ENCODE measurements at regions not wholly inside any gene's neighbourhood (a gene's known extent, or its start where the extent isn't known, plus 50 kb on each side); places are given as distances from the start of the nearest gene placed in this dataset.
A peak's percentile ranks its signal among the peaks of the same experiment; 100 is the strongest.
"Not testable (repeated sequence)": the region's sequence is repeated elsewhere in the genome, so short reads cannot be mapped to it uniquely, and the experiment has no call there.

- no peak for DNase-seq
Observed at GRCh38 chr6:151671195-151671594, 136.3 kb upstream of the ESR1 start.

- no peak for DNase-seq
Observed at GRCh38 chr6:151674578-151674977, 132.9 kb upstream of the ESR1 start.

- peak; percentile 47 to 54 for DNase-seq
Observed at GRCh38 chr6:151675746-151676459, 131.6 kb upstream of the ESR1 start.

GRCh38 chr6:151676460-151676945, 131.0 kb upstream of the ESR1 start:
- DNase-seq: no peak

GRCh38 chr6:151677404-151677803, 130.1 kb upstream of the ESR1 start:
- no peak for DNase-seq

GRCh38 chr6:151679081-151679480, 128.4 kb upstream of the ESR1 start:
- no peak for DNase-seq

GRCh38 chr6:151679941-151680340, 127.5 kb upstream of the ESR1 start:
- DNase-seq: no peak

GRCh38 chr6:151680846-151681432, 126.5 kb upstream of the ESR1 start:
- no peak for DNase-seq

- DNase-seq: peak in 1 of 2 donors; percentile 18
Observed at GRCh38 chr6:151681433-151682059, 125.9 kb upstream of the ESR1 start.

GRCh38 chr6:151682251-151682650, 125.2 kb upstream of the ESR1 start:
- DNase-seq: no peak

GRCh38 chr6:151682922-151683321, 124.6 kb upstream of the ESR1 start:
- no peak for DNase-seq

- DNase-seq: no peak
Observed at GRCh38 chr6:151683381-151683780, 124.1 kb upstream of the ESR1 start.

GRCh38 chr6:151689499-151690201, 117.8 kb upstream of the ESR1 start:
- no peak for DNase-seq

- DNase-seq: peak in 1 of 2 donors; percentile 36
Observed at GRCh38 chr6:151690303-151690702, 117.2 kb upstream of the ESR1 start.

GRCh38 chr6:151690768-151691562, 116.5 kb upstream of the ESR1 start:
- DNase-seq: peak; percentile 23 to 45

- no peak for DNase-seq
Observed at GRCh38 chr6:151692216-151692615, 115.3 kb upstream of the ESR1 start.

GRCh38 chr6:151693366-151693765, 114.1 kb upstream of the ESR1 start:
- no peak for DNase-seq

- no peak for DNase-seq
Observed at GRCh38 chr6:151695156-151695555, 112.3 kb upstream of the ESR1 start.

GRCh38 chr6:151696302-151696701, 111.2 kb upstream of the ESR1 start:
- not testable (repeated sequence) for DNase-seq

GRCh38 chr6:151698931-151699700, 108.4 kb upstream of the ESR1 start:
- no peak for DNase-seq

- DNase-seq: no peak
Observed at GRCh38 chr6:151699719-151700118, 107.8 kb upstream of the ESR1 start.
